ENCODE measurements at regions not wholly inside any gene's neighbourhood (a gene's known extent, or its start where the extent isn't known, plus 50 kb on each side); places are given as distances from the start of the nearest gene placed in this dataset.

GRCh38 chr4:123575291-123575690, 178.7 kb downstream of the SPRY1 start:
- FAIRE-seq: no peak

DNA sequence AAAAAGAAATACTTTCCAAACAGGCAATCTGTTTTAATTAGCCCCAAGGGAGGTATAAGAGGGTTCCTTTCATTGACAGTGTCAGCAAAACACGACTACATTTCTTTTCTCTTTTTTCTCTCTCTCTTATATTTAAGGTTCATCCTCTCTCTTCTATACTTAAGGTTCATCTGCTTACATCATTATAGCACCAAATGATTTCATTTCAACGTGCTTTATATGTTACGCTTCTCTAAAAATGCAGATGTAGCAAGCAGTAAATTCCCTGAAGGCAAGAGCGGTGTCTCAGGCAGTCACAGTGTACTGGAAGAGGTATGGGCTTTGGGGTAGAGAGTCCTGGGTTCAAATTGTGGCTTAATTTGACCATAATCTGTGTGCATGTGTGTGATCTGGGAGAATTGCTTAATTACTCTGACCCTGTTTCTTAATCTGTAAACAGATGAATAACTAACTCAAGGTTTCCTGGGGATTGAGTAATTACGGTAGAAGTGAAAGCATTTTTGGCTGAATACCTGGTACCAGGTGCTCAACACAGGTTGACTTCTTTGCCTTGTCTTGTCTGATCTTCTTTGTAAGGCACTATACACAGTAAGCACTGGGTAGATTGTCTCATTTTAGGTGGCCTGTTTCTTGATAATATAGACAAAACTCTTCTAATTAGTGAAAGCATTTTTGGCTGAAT, 180.8 kb downstream of the SPRY1 start:
- no peak for FAIRE-seq

GRCh38 chr4:123578276-123579029, 181.9 kb downstream of the SPRY1 start:
- FAIRE-seq: no peak

- no peak for FAIRE-seq
Measured at GRCh38 chr4:123579961-123580360, 183.4 kb downstream of the SPRY1 start.

DNA sequence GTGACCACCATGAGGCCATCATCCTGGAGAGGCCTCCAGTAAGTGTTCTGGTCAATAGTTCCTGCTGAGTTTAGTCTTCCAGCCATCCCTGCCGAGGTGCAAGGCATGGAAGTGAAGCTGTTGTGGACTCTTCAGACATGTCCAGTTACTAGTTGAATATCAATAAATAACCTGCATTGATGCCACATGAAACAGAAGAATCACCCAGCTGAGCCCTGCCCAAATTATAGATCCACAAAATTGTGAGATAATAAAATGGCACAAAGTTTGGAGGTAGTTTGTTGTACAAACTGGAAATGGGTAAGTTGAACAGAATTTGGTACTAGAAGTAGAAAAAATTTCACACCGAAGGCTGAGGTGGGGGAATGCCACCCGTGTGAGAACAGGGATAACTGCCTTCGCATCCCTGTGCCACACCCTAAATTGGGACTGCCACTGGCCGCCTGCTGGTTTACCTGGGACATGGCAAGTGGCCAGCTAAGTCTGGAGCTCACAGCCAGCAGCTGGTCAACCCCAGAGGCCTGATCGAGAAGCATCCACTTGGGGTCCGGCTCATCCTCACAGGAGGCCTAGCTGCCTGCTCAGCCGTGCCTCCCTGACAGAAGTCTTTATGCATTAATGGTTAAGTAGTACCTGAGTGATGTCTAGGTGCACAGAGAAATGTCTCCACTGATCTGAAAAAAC, 184.5 kb downstream of the SPRY1 start:
- FAIRE-seq: no peak

GRCh38 chr4:123581802-123582201, 185.2 kb downstream of the SPRY1 start:
- FAIRE-seq: no peak

- FAIRE-seq: no peak
Measured at GRCh38 chr4:123583043-123583442, 186.4 kb downstream of the SPRY1 start.

GRCh38 chr4:123585111-123585510, 188.5 kb downstream of the SPRY1 start:
- no peak for FAIRE-seq

DNA sequence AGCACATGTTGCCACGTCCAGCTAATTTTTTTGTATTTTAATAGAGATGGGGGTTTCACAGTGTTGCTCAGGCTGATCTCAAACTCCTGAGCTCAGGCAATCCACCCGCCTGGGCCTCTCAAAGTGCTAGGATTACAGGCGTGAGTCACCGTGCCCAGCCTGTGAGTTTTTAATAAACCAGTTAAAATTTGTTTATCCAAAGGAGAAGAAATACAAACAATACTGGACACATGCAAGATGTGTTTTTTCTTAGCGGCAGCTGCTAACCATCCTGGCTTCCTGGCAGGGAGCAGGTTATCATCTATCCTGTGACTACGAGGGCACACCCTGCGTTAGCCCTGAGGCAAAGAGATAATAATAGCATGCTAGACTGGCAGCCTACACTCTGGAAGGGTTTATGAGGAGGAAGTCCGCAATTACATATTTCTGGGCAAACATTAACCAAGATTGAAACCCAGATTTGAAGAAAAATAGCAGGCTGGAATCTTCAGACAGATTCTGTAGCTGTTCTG, 191.4 kb downstream of the SPRY1 start:
- no peak for FAIRE-seq

GRCh38 chr4:123588631-123589241, 192.1 kb downstream of the SPRY1 start:
- no peak for FAIRE-seq

GRCh38 chr4:123589301-123589700, 192.7 kb downstream of the SPRY1 start:
- FAIRE-seq: no peak

DNA sequence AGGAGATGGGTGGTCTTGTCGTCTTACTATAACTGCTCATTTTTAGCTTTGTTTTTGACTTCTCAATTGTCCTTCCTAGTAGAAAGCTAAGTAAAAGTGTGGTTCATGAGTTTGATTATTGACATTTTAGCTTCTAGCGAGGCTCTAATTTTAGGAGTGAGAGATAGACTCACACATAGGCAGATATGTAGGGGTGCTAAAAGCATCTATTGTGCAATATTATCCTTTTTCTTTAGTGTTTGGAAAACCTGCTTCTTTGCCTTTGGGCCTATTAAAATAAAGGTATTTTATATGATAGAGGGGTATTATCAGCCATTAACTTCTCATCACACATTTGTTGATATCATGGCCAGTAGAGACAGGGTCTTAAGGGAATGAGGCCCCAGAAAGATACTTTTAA, 195.3 kb downstream of the SPRY1 start:
- FAIRE-seq: no peak

DNA sequence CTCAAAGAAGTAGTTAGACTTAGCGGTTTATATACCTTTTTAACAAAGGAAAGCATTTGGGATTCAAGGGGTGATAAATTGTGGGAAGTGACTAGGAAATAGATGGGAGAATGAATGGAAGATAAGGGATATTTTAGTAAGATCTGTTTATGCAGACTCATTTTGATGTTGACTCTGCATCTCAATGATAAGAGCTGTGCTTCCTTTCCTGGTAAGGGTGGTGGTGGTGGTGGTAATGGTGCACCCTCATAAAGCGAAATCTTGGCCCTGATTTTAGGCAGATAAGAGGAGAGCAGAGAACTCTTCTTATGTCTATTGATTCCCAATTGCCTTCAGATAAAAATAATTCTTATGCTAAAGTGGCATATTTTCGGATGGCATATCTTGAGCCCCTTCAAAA, 197.1 kb downstream of the SPRY1 start:
- no peak for FAIRE-seq

GRCh38 chr4:123596805-123597204, 200.2 kb downstream of the SPRY1 start:
- no peak for FAIRE-seq

DNA sequence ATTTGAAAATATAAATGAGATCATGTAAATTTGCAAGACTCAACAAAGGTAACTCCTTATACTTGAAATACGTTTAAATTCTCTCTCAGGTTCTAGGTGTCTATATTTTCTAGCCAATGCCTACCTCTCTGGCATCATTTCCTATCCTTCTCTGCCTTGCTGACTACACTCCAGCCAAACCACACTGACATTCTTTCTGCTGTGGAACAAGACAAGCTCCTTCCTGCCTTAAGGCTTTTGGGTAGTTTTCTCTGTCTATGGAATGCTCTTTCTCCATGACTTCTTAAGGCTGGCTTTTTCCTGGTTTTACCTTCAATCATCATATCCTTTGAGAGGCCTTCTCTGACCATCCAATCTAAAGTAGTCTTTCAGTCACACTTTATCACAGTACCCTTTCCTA, 201.0 kb downstream of the SPRY1 start:
- no peak for FAIRE-seq

GRCh38 chr4:123598331-123598730, 201.7 kb downstream of the SPRY1 start:
- no peak for FAIRE-seq

- no peak for FAIRE-seq
Measured at GRCh38 chr4:123599061-123599919, 202.7 kb downstream of the SPRY1 start.

GRCh38 chr4:123599920-123600810, 203.6 kb downstream of the SPRY1 start:
- no peak for FAIRE-seq

GRCh38 chr4:123600987-123601904, 204.7 kb downstream of the SPRY1 start:
- FAIRE-seq: no peak

DNA sequence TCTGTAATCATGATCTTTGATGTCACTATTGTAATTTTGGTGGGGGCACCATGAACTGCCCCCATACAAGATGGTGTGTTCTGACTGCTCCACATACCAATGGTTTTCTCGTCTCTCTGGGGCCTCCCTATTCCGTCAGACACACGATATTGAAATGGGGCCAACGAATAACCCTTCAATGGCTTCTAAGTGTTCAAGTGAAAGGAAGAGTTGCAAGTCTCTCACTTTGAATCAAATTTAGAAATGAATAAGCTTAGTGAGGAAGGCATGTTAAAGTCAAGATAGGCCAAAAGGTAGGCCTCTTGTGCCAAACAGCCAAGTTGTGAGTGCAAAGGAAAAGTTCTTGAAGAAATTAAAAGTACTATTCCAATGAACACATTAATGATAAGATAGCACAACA, 205.4 kb downstream of the SPRY1 start:
- FAIRE-seq: no peak

All from A204.1 (cell line).